ENCODE measurements at regions not wholly inside any gene's neighbourhood (a gene's known extent, or its start where the extent isn't known, plus 50 kb on each side); places are given as distances from the start of the nearest gene placed in this dataset.

DNA sequence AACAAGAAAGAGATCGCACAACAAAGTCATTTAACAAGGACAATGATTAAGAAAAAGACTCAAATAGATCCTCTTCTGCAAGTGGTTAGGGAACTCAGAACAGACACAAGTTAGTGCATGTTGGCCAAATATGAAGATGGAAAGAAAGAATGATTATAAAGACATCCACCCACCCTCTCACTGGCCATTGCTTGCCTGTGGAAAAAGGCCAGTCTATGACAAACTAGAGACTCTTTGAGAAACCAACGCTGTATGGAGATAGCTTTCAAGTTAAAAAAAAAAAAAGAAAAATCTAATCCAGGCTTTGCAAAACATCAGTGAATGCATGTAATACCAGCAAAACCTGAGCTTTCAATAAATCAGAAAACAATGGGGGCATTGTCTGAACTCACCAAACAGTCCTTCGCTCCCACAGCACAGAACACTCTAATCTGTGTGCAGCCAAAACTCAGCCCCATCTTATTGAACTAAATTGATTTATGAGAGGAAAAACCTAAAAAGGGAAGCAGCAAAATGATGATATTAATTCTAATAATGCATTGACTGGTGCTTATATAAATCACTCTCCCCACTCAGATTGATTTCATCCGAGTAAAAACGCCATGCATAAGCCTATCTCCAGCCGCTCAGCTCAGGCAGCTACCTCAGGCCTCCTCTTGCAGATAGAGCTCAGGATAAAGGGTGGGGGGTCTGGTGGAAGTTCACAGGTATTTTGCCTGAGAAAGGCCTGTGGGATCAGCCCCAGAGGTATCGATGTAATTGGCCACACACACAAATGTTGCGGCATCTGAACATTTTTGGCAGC, 547.1 kb downstream of the CCDC171 start:
- peak; percentile 12 to 53 for DNase-seq

GRCh38 chr9:16100537-16101091, 547.8 kb downstream of the CCDC171 start:
- no peak for DNase-seq

GRCh38 chr9:16102154-16102553, 549.3 kb downstream of the CCDC171 start:
- DNase-seq: no peak

GRCh38 chr9:16103620-16104397, 551.0 kb downstream of the CCDC171 start:
- no peak for DNase-seq

- no peak for DNase-seq
Measured at GRCh38 chr9:16105168-16106020, 552.6 kb downstream of the CCDC171 start.

- no peak for DNase-seq
Measured at GRCh38 chr9:16106021-16106571, 553.3 kb downstream of the CCDC171 start.

GRCh38 chr9:16112116-16112515, 559.3 kb downstream of the CCDC171 start:
- no peak for DNase-seq

GRCh38 chr9:16115994-16116393, 563.2 kb downstream of the CCDC171 start:
- DNase-seq: no peak

GRCh38 chr9:16118043-16118442, 565.2 kb downstream of the CCDC171 start:
- DNase-seq: no peak

DNA sequence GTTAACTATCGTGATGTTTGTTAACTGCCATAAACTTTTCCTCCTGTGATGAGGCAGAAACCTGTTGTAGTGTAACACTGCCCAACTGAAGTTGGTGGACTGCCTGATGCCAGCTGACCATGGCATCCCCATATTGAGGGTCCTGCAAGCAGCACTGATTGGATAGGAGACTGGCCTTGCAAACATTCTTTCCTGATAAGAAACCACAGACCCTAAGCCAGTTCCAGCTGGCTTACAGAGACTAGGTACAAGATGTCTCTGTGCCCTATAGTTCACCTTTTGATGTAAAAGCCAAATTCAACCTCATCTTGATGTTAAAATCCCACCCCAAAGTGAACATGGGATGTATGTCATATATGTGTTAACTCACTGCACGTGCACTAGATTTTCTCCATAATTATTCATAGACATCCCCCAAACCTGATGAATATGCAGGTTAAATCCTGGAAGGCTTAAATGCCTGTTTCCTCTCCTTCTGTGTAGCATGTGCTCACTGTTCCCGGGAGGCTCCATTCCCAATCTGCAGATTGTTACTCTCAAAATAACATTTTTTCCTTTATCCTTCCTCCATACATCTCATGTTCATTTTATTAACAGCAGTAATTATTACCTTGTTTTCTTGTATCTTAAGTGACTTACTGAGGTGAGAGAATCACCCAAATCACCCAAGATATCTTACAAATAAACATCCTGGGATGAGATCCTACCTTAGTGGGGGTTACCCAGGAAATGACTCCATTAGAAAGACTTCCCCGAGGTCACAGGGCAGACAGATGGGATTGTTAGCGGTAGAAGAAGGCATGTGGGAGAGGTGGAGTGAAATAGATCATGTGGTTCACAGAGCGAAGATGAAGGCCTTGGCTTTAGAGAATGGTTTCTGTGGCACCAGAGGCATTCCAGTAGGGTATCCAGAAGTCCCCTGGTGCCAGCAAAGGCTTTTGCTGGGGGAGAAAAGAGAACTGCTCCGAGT, 566.7 kb downstream of the CCDC171 start:
- DNase-seq: no peak

- no peak for DNase-seq
Measured at GRCh38 chr9:16120231-16120641, 567.4 kb downstream of the CCDC171 start.

GRCh38 chr9:16120727-16121126, 567.9 kb downstream of the CCDC171 start:
- no peak for DNase-seq

DNA sequence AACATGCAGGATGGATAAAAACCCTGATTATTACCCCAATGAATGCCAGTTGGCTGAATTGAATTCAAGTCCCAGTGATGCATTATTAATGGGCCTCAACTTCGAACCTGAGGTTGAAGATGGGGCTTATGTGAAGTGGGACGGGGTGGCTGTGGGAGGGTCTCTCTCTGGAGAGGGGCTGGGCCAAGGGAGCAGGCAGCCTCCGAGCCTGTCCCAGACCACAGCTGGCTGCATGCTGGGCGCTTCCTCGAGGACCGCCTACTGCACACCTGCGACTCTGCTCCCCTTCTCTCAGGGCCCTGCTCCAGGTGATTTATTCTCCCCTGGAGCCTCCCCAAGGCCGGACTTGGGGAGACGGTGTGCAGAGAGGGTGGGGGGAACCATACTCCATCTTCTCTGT, 568.3 kb downstream of the CCDC171 start:
- DNase-seq: no peak

GRCh38 chr9:16121601-16122286, 568.9 kb downstream of the CCDC171 start:
- DNase-seq: no peak

DNA sequence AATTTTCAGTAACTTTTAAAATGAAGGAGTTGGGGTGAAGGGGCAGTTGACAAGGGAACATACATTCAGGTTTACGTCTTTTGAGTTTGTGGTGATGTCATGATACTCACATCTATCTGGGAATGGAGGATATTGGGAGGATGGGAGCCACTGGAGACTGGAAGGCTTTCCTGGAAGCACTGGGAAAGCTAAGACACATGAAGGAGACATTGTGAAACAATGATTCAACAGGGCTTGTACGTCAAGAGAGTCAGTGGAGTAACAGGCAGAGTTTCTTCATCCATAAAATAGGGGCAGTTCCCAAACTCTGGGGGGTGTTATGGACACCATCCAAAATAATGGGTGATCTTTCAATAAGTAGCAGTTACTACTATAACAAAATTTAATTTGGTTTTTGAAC, 572.8 kb downstream of the CCDC171 start:
- no peak for DNase-seq

DNA sequence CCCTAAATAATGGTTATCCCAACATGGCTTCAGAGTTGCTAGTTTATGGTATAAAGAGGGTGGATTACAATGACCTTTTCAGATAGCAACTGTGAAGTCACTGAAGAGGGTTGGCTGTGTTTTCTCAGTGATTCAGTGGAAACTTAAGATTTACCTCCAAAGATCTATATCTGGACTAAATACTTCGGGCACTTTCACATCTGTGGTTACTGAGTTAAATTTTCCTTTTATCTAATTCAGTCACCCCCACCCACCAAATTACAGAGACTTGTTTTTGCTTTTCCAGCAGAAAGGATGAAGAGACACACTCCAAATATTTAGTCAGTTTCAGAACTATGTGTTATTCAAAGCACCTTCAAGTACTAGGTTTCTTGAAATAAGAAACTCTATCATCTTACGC, 573.2 kb downstream of the CCDC171 start:
- no peak for DNase-seq

DNA sequence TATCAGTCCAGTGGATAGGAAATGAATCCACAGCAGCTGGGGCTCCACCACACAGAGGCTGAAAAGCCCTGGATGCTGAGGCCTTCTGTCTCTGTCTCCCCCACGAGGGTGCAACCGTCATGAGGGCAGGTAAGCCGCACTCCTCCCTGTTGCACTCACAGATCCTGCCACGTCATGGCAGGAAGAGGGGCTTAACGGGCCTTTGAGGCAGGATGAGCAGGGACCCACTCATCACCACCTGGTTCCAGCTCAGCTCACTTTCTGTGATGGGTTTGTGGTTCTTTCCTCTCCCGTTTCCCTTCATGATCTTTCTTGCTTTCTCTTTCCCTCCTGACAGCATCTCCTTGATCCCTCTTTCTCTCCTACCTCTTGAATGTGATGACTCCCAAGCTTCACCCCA, 575.2 kb downstream of the CCDC171 start:
- no peak for DNase-seq

- DNase-seq: peak in 1 of 2 experiments; percentile 41
Measured at GRCh38 chr9:16131264-16131663, 578.4 kb downstream of the CCDC171 start.

GRCh38 chr9:16132513-16132912, 579.7 kb downstream of the CCDC171 start:
- no peak for DNase-seq

DNA sequence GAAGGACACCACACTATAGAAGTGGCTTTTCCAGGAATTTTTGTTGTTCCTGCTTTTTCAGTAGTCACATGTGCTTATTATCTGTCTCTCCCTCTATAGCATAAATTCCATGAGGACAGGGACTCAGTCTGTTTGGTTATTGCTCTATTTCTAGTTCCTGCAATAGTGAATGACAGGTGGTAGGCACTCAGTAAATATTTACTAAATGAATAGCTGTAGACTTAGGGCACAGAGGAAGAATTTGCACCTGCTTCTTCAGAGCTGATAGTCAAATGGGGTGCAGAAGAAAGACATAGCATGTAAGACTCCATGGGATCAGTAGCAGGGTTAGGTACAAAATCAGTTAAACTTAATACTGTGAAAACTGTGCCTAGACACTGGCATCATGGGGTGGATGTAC, 580.2 kb downstream of the CCDC171 start:
- peak; percentile 53 to 54 for DNase-seq

All from NCI-H526 (cell line).